Sciatic nerve (tissue), 2 donors: ENCODE measurements at regions not wholly inside any gene's neighbourhood (a gene's known extent, or its start where the extent isn't known, plus 50 kb on each side); places are given as distances from the start of the nearest gene placed in this dataset.
A peak's percentile ranks its signal among the peaks of the same experiment; 100 is the strongest.
"Not testable (repeated sequence)": the region's sequence is repeated elsewhere in the genome, so short reads cannot be mapped to it uniquely, and the experiment has no call there.

Experiments used
- ATAC-seq: fragments of 200-7000 bp; cut with Tn5 transposase; one replicate; pipeline ENCODE4 v1.9.1; 2020; ENCODE audit warnings: mild to moderate bottlenecking, moderate library complexity
- DNase-seq: peaks from one replicate; pipeline ENCODE4 v3.0.0-alpha.2; 2020; ENCODE audit warnings: low spot score
- intact Hi-C: fragments of 100-400 bp; cut with DNase I; formaldehyde crosslinking; loops from one replicate; pipeline ENCODE4 v1.14.2; 2022
- donor health status: DM: no; HTN: no; CAD: no.
- donor health status: DM: no; HTN: no; CAD: no.

- intact Hi-C loops, result no loop called here
- peak; percentile 79 for ATAC-seq
Observed at GRCh38 chr10:3926675-3927525, 141.9 kb upstream of the KLF6 start.

GRCh38 chr10:3926258-3926657 lies 141.2 kb upstream of the KLF6 start:
- intact Hi-C loops, result no loop called here

More at GRCh38 chr10:3926675-3927525, 141.9 kb upstream of the KLF6 start:
- DNase-seq, result no peak

GRCh38 chr10:3925184-3925583 lies 140.2 kb upstream of the KLF6 start:
- intact Hi-C loops, result no loop called here
- ATAC-seq (no peak), DNase-seq (no peak)

More at GRCh38 chr10:3926258-3926657, 141.2 kb upstream of the KLF6 start:
- ATAC-seq, result peak; percentile 15
- no peak for DNase-seq

GRCh38 chr10:3924344-3924743 lies 139.3 kb upstream of the KLF6 start:
- intact Hi-C loops, result no loop called here
- ATAC-seq, result no peak
- DNase-seq, result no peak

GRCh38 chr10:3923033-3923432 lies 138.0 kb upstream of the KLF6 start:
- intact Hi-C loops, result no loop called here

GRCh38 chr10:3919709-3920308 lies 134.8 kb upstream of the KLF6 start:
- intact Hi-C loops, result no loop called here
- ATAC-seq (no peak), DNase-seq (no peak)

More at GRCh38 chr10:3923033-3923432, 138.0 kb upstream of the KLF6 start:
- ATAC-seq (no peak), DNase-seq (no peak)

GRCh38 chr10:3917392-3917791 lies 132.4 kb upstream of the KLF6 start:
- intact Hi-C loops, DNase-seq, ATAC-seq: not testable (repeated sequence)

- intact Hi-C loops, result no loop called here
- ATAC-seq, result no peak
- no peak for DNase-seq
Observed at GRCh38 chr10:3914733-3915132, 129.7 kb upstream of the KLF6 start.

- intact Hi-C loops, result no loop called here
- DNase-seq (no peak), ATAC-seq (no peak)
Observed at GRCh38 chr10:3911713-3912442, 126.9 kb upstream of the KLF6 start.

- intact Hi-C loops, result no loop called here
- ATAC-seq (no peak), DNase-seq (no peak)
Observed at GRCh38 chr10:3911241-3911640, 126.2 kb upstream of the KLF6 start.

- ATAC-seq (no peak), DNase-seq (no peak)
- intact Hi-C loops, result no loop called here
Observed at GRCh38 chr10:3909339-3909738, 124.3 kb upstream of the KLF6 start.

- peak; percentile 48 for ATAC-seq
- DNase-seq, result no peak
- intact Hi-C loops, result no loop called here
Observed at GRCh38 chr10:3908183-3908582, 123.2 kb upstream of the KLF6 start.

- intact Hi-C loops, result no loop called here
Observed at GRCh38 chr10:3907514-3907913, 122.5 kb upstream of the KLF6 start.

GRCh38 chr10:3906511-3907111 lies 121.6 kb upstream of the KLF6 start:
- intact Hi-C loops, result no loop called here
- DNase-seq (no peak), ATAC-seq (peak; percentile 87)

More at GRCh38 chr10:3907514-3907913, 122.5 kb upstream of the KLF6 start:
- DNase-seq (peak; percentile 79), ATAC-seq (peak; percentile 93)

- ATAC-seq (no peak), DNase-seq (no peak)
- intact Hi-C loops, result no loop called here
Observed at GRCh38 chr10:3904419-3904960, 119.5 kb upstream of the KLF6 start.

- no peak for DNase-seq
- ATAC-seq, result no peak
- intact Hi-C loops, result no loop called here
Observed at GRCh38 chr10:3902809-3903410, 117.9 kb upstream of the KLF6 start.

- intact Hi-C loops, result no loop called here
- DNase-seq (no peak), ATAC-seq (no peak)
Observed at GRCh38 chr10:3902054-3902808, 117.2 kb upstream of the KLF6 start.

GRCh38 chr10:3901370-3901769 lies 116.4 kb upstream of the KLF6 start:
- intact Hi-C loops, result no loop called here
- no peak for ATAC-seq
- no peak for DNase-seq
